ENCODE measurements at regions not wholly inside any gene's neighbourhood (a gene's known extent, or its start where the extent isn't known, plus 50 kb on each side); places are given as distances from the start of the nearest gene placed in this dataset.
"Not testable (repeated sequence)": the region's sequence is repeated elsewhere in the genome, so short reads cannot be mapped to it uniquely, and the experiment has no call there.

DNA sequence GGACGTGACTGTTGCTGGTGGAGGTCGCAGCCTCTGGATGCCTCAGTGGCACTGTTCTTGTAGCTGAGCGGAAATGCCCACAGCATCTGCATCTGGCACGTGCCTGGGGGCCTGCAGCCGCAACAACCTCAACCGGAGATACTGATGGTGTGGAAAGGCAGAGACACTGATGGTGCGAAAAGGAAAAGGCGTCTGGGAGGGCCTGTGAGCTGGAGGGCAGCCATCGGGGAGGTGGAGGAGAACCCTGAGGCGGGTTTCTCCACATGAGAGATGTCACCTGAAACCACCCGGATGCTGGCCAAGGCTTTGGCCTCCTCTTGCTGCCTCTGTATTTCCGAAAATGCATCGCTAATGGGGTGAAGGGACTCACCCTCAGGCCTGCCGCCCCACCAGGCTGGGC lies 284.8 kb upstream of the WSB1 start:
- Histone ChIP-seq H3K9me3 (ENCODE audit: control insufficient read depth in 2 of 2, low read length in 2 of 2) (no peaks in the 10 kb centered on the region), H3K4me1 (ENCODE audit: control insufficient read depth, insufficient read depth, low read length, poor library complexity, severe bottlenecking) (no peaks in the 10 kb centered on the region), H3K27me3 (ENCODE audit: control insufficient read depth, insufficient read depth, low read length) (no peaks in the 10 kb centered on the region), H3K36me3 (ENCODE audit: control insufficient read depth, insufficient read depth, low read length) (no peaks in the 10 kb centered on the region), H3K27ac (ENCODE audit: insufficient read depth, low read length, poor library complexity, severe bottlenecking) (no peak overlapping the region), H3K4me3 (ENCODE audit: low read depth, low read length) (no peak overlapping the region)
- Mint-ChIP-seq H3K9me3 (peaks cover 0 to 4% (median 0%) of the 10 kb centered on the region in 7 donors), H3K4me1 (no peaks in the 10 kb centered on the region), H3K4me3 (no peak overlapping the region), H3K27ac (no peak overlapping the region), H3K27me3 (no peaks in the 10 kb centered on the region), H3K36me3 (no peaks in the 10 kb centered on the region)
- DNase-seq = no peak
- no peak for ATAC-seq (ENCODE audit: low read depth in 2 of 2)

DNA sequence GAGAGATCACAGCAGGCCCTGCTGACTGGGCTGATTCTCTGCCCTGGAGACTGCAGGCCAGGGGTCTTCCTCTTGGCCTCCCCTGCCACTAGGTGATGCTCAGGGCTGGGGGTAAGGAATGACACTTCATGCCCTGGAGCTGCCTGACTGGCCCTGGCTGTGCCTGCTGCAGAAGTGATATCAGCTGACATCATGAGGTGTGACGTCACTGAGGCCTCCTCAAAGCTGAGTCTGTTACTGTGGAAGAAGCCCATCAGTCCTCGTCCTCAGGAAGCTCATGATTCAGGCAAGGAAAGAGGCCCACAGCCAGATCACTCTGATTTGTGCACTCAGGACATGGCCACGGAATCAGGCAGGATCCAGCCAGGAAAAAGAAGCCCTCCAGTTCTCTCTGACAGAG lies 283.8 kb upstream of the WSB1 start:
- H3K27ac Mint-ChIP-seq = not testable (repeated sequence)

DNA sequence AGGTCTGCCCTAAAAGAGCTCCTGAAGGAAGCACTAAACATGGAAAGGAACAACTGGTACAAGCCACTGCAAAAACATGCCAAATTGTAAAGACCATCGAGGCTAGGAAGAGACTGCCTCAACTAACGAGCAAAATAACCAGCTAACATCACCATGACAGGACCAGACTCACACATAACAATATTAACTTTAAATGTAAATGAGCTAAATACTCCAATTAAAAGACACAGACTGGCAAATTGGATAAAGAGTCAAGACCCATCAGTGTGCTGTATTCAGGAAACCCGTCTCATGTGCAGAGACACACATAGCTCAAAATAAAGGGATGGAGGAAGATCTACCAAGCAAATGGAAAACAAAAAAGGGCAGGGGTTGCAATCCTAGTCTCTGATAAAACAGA lies 263.4 kb upstream of the WSB1 start:
- H3K4me1 Mint-ChIP-seq; H3K27me3 ChIP-seq (ENCODE audit: control insufficient read depth, insufficient read depth, low read length); H3K4me1 ChIP-seq (ENCODE audit: control insufficient read depth, insufficient read depth, low read length, poor library complexity, severe bottlenecking); H3K36me3 Mint-ChIP-seq; H3K36me3 ChIP-seq (ENCODE audit: control insufficient read depth, insufficient read depth, low read length); DNase-seq; H3K27ac ChIP-seq (ENCODE audit: insufficient read depth, low read length, poor library complexity, severe bottlenecking); H3K4me3 Mint-ChIP-seq; H3K9me3 ChIP-seq (ENCODE audit: control insufficient read depth in 2 of 2, low read length in 2 of 2); ATAC-seq (ENCODE audit: low read depth in 2 of 2); H3K27me3 Mint-ChIP-seq; H3K4me3 ChIP-seq (ENCODE audit: low read depth, low read length): not testable (repeated sequence)
- Mint-ChIP-seq H3K27ac (peak overlapping the region in 1 of 3 donors; percentile 20), H3K9me3 (peaks cover 0 to 12% (median 5%) of the 10 kb centered on the region in 7 donors)

More for the DNA sequence above, 283.8 kb upstream of the WSB1 start:
- H3K27ac ChIP-seq (ENCODE audit: insufficient read depth, low read length, poor library complexity, severe bottlenecking); H3K9me3 ChIP-seq (ENCODE audit: control insufficient read depth in 2 of 2, low read length in 2 of 2); ATAC-seq (ENCODE audit: low read depth in 2 of 2); H3K4me3 ChIP-seq (ENCODE audit: low read depth, low read length); DNase-seq; H3K27me3 Mint-ChIP-seq; H3K4me1 Mint-ChIP-seq; H3K4me1 ChIP-seq (ENCODE audit: control insufficient read depth, insufficient read depth, low read length, poor library complexity, severe bottlenecking); H3K9me3 Mint-ChIP-seq; H3K36me3 ChIP-seq (ENCODE audit: control insufficient read depth, insufficient read depth, low read length); H3K27me3 ChIP-seq (ENCODE audit: control insufficient read depth, insufficient read depth, low read length); H3K36me3 Mint-ChIP-seq; H3K4me3 Mint-ChIP-seq: not testable (repeated sequence)

DNA sequence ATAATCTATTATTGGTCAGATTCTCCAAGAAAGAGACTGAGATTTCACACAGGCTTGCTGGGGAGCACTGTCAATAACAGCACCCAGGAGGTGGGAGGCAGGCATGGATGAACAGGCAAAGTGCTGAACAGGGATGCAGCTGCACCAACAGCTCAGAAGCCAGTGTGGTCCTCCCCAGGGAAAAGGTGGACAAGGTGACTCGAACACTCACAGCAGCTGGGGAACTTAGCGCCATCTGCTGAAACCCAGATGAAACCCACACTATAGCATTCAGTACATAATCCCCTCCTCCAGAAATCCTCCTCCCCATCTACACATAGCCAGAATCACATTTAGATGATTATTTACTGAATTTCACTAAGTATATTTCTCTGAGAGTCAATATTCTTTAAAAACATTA lies 255.2 kb upstream of the WSB1 start:
- H3K9me3 ChIP-seq (ENCODE audit: control insufficient read depth in 2 of 2, low read length in 2 of 2) = no peaks in the 10 kb centered on the region
- Mint-ChIP-seq H3K9me3 (peaks cover 0 to 5% (median 0%) of the 10 kb centered on the region in 7 donors), H3K27ac (no peak overlapping the region), H3K27me3 (no peaks in the 10 kb centered on the region), H3K36me3 (no peaks in the 10 kb centered on the region), H3K4me3 (no peak overlapping the region), H3K4me1 (no peaks in the 10 kb centered on the region)
- H3K4me1 ChIP-seq (ENCODE audit: control insufficient read depth, insufficient read depth, low read length, poor library complexity, severe bottlenecking) = no peaks in the 10 kb centered on the region
- no peaks in the 10 kb centered on the region for H3K27me3 ChIP-seq (ENCODE audit: control insufficient read depth, insufficient read depth, low read length)
- no peak overlapping the region for H3K27ac ChIP-seq (ENCODE audit: insufficient read depth, low read length, poor library complexity, severe bottlenecking)
- ATAC-seq (ENCODE audit: low read depth in 2 of 2) (no peak), DNase-seq (no peak)
- H3K4me3 ChIP-seq (ENCODE audit: low read depth, low read length) = no peak overlapping the region
- no peaks in the 10 kb centered on the region for H3K36me3 ChIP-seq (ENCODE audit: control insufficient read depth, insufficient read depth, low read length)

DNA sequence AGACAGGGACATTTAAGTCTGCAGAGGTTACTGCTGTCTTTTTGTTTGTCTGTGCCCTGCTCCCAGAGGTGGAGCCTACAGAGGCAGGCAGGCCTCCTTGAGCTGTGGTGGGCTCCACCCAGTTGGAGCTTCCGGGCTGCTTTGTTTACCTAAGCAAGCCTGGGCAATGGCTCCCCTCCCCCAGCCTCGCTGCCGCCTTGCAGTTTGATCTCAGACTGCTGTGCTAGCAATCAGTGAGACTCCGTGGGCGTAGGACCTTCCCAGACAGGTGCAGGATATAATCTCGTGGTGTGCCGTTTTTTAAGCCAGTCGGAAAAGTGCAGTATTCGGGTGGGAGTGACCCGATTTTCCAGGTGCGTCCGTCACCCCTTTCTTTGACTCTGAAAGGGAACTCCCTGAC lies 248.9 kb upstream of the WSB1 start:
- not testable (repeated sequence) for H3K4me3 ChIP-seq (ENCODE audit: low read depth, low read length); H3K27me3 Mint-ChIP-seq; H3K9me3 ChIP-seq (ENCODE audit: control insufficient read depth in 2 of 2, low read length in 2 of 2); H3K27ac Mint-ChIP-seq; H3K36me3 ChIP-seq (ENCODE audit: control insufficient read depth, insufficient read depth, low read length); H3K4me1 Mint-ChIP-seq; ATAC-seq (ENCODE audit: low read depth in 2 of 2); H3K4me1 ChIP-seq (ENCODE audit: control insufficient read depth, insufficient read depth, low read length, poor library complexity, severe bottlenecking); H3K9me3 Mint-ChIP-seq; H3K36me3 Mint-ChIP-seq; H3K27me3 ChIP-seq (ENCODE audit: control insufficient read depth, insufficient read depth, low read length); H3K4me3 Mint-ChIP-seq; H3K27ac ChIP-seq (ENCODE audit: insufficient read depth, low read length, poor library complexity, severe bottlenecking); DNase-seq

DNA sequence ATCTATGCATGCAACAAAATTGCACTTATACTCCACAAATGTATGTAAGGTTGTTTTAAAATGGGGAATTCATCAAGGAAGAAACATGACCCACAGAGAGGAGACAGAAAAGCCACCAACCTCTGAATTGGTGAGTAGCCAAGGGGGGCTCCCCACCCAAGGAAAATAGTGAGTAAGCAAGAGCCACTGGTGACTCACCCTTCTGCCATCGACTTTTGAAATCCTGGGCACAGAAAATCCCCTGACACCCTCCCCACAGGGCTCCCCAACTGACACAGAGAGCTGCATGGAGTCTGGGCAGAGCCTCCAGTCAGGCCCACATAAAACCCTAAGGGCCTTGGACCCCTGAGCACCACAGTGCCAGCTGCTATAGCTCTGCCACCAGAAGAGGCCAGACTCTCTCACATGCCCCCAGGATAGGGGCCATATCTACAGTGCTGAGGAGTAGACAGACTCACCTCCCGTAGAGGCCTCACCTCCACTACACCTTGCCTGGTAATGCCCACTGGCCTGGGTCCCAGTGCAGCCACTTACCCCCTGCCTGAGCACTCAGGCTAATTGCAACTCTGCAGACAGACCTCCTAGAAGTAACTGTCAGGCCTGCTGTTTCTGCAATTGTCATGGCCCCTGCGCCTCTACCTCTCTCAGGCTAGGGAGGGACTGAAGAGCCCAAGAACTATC lies 244.7 kb upstream of the WSB1 start:
- peaks cover 5% of the 10 kb centered on the region for H3K27me3 Mint-ChIP-seq
- Histone ChIP-seq H3K27ac (ENCODE audit: insufficient read depth, low read length, poor library complexity, severe bottlenecking) (no peak overlapping the region), H3K4me1 (ENCODE audit: control insufficient read depth, insufficient read depth, low read length, poor library complexity, severe bottlenecking) (no peaks in the 10 kb centered on the region), H3K27me3 (ENCODE audit: control insufficient read depth, insufficient read depth, low read length) (no peaks in the 10 kb centered on the region), H3K9me3 (ENCODE audit: control insufficient read depth in 2 of 2, low read length in 2 of 2) (no peaks in the 10 kb centered on the region), H3K36me3 (ENCODE audit: control insufficient read depth, insufficient read depth, low read length) (no peaks in the 10 kb centered on the region), H3K4me3 (ENCODE audit: low read depth, low read length) (no peak overlapping the region)
- H3K4me3 Mint-ChIP-seq = no peak overlapping the region
- ATAC-seq (ENCODE audit: low read depth in 2 of 2) (no peak), DNase-seq (no peak)
- H3K36me3 Mint-ChIP-seq = no peaks in the 10 kb centered on the region
- H3K4me1 Mint-ChIP-seq = no peaks in the 10 kb centered on the region
- peaks cover 2 to 6% (median 5%) of the 10 kb centered on the region in 7 donors for H3K9me3 Mint-ChIP-seq
- no peak overlapping the region for H3K27ac Mint-ChIP-seq

DNA sequence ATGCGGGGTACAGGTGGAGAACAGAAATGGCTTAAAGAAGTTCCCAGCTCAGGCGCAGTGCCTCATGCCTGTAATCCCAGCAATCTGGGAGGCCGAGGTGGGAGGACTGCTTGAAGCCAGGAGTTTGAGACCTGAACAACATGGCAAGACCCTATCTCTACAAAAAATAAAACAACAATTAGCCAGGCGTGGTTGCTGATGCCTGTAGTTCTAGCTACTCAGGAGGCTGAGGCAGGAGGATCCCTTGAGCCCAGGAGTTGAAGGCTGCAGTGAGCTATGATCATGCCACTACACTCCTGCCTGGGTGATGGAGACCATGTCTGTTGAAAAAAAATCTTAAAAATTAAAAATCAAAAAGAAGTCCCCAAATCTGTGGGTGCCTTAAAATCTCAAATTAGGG lies 228.3 kb upstream of the WSB1 start:
- Mint-ChIP-seq H3K4me3 (no peak overlapping the region), H3K4me1 (no peaks in the 10 kb centered on the region), H3K36me3 (no peaks in the 10 kb centered on the region), H3K9me3 (peaks cover 0 to 5% (median 2%) of the 10 kb centered on the region in 7 donors), H3K27ac (peak overlapping the region in 1 of 3 donors; percentile 58), H3K27me3 (peaks cover 24% of the 10 kb centered on the region)
- DNase-seq = no peak
- no peak overlapping the region for H3K4me3 ChIP-seq (ENCODE audit: low read depth, low read length)
- no peaks in the 10 kb centered on the region for H3K36me3 ChIP-seq (ENCODE audit: control insufficient read depth, insufficient read depth, low read length)
- no peak overlapping the region for H3K27ac ChIP-seq (ENCODE audit: insufficient read depth, low read length, poor library complexity, severe bottlenecking)
- no peaks in the 10 kb centered on the region for H3K4me1 ChIP-seq (ENCODE audit: control insufficient read depth, insufficient read depth, low read length, poor library complexity, severe bottlenecking)
- no peaks in the 10 kb centered on the region for H3K9me3 ChIP-seq (ENCODE audit: control insufficient read depth in 2 of 2, low read length in 2 of 2)
- no peak for ATAC-seq (ENCODE audit: low read depth in 2 of 2)
- H3K27me3 ChIP-seq (ENCODE audit: control insufficient read depth, insufficient read depth, low read length) = peaks cover 4% of the 10 kb centered on the region

DNA sequence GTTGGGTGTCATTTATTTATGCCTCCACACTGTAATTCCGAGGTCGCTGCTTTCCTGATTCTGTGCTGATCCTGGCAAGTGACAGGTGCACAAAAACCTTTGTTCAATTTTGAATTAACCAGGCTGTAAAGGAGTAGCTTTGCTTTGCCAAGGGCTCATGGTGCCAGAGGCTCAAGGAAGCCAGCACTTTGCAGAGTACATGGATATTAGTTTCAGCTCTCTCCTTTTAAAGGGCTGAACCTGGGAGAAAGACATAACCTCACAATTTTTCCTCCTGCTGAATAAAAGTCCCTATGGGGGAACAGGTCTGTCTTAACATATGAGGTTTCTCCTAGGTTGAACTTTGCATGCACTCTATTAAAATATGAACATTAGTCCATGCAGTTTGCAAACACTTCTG lies 227.6 kb upstream of the WSB1 start:
- no peaks in the 10 kb centered on the region for H3K36me3 Mint-ChIP-seq
- no peak for DNase-seq
- H3K4me1 Mint-ChIP-seq = no peaks in the 10 kb centered on the region
- H3K36me3 ChIP-seq (ENCODE audit: control insufficient read depth, insufficient read depth, low read length) = no peaks in the 10 kb centered on the region
- H3K4me1 ChIP-seq (ENCODE audit: control insufficient read depth, insufficient read depth, low read length, poor library complexity, severe bottlenecking) = no peaks in the 10 kb centered on the region
- H3K27me3 ChIP-seq (ENCODE audit: control insufficient read depth, insufficient read depth, low read length) = peaks cover 4% of the 10 kb centered on the region
- H3K27ac ChIP-seq (ENCODE audit: insufficient read depth, low read length, poor library complexity, severe bottlenecking) = no peak overlapping the region
- no peak overlapping the region for H3K27ac Mint-ChIP-seq
- ATAC-seq (ENCODE audit: low read depth in 2 of 2) = no peak
- no peak overlapping the region for H3K4me3 Mint-ChIP-seq
- no peak overlapping the region for H3K4me3 ChIP-seq (ENCODE audit: low read depth, low read length)
- peaks cover 24% of the 10 kb centered on the region for H3K27me3 Mint-ChIP-seq
- peaks cover 0 to 5% (median 2%) of the 10 kb centered on the region in 7 donors for H3K9me3 Mint-ChIP-seq
- no peaks in the 10 kb centered on the region for H3K9me3 ChIP-seq (ENCODE audit: control insufficient read depth in 2 of 2, low read length in 2 of 2)

All from CD4-positive, CD25-positive, alpha-beta regulatory T cell (primary cell).